GM12865 (cell line): ENCODE measurements at regions not wholly inside any gene's neighbourhood (a gene's known extent, or its start where the extent isn't known, plus 50 kb on each side); places are given as distances from the start of the nearest gene placed in this dataset.

Experiments used
- DNase-seq: peaks from one replicate; pipeline ENCODE4 v3.0.0; 2010; ENCODE audit warnings: low read depth
- H3K4me3 ChIP-seq: 2 replicates; pipeline ENCODE4 v1.5.1; 2011; ENCODE audit warnings: mild to moderate bottlenecking, low read depth, low read length, control low read depth
- TF ChIP-seq, protein P1 (sequence below): IDR thresholded peaks from 2 replicates; pipeline ENCODE4 v1.5.1; 2011; ENCODE audit warnings: low read length, control low read depth, low read depth, inconsistent platforms; ENCODE audit not compliant: insufficient read depth; ENCODE audit errors: missing control alignments

DNA sequence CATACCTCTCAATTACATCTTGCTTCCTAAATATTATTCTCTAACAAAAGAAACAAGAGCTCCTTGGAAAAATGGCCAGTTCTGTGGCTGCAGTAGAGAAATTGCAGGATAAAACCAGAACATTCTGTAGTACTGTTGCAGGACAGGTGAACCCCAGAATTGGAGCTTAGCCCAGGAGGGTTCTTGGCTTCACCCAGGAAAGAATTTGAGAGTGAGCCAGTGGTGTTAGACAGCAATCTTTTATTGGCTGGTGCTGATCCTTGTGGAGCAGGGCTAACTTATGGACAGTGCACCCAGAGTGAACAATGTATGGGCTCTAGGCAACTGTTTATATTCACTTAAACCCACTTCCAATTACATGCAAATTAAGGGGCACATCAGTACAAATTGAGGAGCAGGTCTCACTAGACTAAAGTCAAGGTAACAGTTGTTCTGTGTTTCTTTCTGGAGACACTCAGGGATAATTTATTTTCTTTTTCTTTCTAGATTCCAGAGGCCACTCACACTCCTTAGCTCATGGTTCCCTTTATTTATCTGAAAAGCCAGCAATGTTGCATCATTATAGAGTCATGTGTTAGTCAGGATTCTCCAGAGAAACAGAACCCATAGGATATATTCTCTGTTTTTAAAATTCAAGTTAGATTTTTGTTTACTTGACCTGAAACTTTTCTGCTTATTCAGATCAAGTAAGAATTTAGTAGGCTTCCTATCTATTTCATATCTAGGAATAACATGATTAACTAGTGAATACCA lies 348.1 kb downstream of the CCDC85A start:
- DNase-seq = no peak
- TF ChIP-seq, protein P1, sequence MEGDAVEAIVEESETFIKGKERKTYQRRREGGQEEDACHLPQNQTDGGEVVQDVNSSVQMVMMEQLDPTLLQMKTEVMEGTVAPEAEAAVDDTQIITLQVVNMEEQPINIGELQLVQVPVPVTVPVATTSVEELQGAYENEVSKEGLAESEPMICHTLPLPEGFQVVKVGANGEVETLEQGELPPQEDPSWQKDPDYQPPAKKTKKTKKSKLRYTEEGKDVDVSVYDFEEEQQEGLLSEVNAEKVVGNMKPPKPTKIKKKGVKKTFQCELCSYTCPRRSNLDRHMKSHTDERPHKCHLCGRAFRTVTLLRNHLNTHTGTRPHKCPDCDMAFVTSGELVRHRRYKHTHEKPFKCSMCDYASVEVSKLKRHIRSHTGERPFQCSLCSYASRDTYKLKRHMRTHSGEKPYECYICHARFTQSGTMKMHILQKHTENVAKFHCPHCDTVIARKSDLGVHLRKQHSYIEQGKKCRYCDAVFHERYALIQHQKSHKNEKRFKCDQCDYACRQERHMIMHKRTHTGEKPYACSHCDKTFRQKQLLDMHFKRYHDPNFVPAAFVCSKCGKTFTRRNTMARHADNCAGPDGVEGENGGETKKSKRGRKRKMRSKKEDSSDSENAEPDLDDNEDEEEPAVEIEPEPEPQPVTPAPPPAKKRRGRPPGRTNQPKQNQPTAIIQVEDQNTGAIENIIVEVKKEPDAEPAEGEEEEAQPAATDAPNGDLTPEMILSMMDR = no peak
- no peak overlapping the region for H3K4me3 ChIP-seq

DNA sequence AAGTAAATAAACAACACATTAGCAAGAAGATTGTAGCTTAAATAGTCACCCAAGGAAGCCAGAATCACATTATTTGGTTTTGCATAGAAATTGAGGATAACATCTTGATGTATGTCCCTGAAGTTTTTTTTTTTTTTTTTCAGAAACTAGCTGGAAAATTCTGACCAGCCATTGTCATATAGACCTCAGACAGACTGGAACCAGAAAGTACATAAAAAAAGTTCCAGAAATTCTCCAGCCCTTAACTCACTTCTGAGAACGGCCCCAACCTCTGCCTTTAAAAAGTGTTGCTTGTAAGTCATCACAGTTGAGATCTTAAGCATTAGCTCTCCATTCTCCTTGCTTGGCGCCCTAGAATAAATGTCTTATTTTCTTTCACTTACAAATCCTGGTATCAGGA lies 350.5 kb downstream of the CCDC85A start:
- H3K4me3 ChIP-seq = no peak overlapping the region
- no peak for DNase-seq
- TF ChIP-seq, protein P1 = no peak

DNA sequence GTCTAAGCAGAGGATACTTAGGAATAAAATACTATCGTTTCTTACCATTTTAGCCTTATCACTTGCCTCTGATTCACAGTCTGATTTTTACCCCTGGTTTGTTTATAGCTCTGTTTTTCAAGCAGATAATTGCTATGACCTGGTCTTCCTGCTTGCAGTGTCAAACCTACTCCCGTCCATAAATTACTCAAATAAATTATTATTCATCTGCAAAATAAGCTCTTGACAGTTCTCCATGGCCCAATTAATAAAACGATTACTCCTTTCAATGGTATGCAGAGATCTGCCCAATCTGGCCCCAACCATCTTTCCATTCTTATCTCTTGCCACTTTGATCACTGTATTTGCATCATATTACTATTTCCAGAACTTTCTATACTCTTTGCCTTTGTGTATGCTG lies 354.0 kb downstream of the CCDC85A start:
- TF ChIP-seq, protein P1 = no peak
- no peak for DNase-seq
- no peak overlapping the region for H3K4me3 ChIP-seq

DNA sequence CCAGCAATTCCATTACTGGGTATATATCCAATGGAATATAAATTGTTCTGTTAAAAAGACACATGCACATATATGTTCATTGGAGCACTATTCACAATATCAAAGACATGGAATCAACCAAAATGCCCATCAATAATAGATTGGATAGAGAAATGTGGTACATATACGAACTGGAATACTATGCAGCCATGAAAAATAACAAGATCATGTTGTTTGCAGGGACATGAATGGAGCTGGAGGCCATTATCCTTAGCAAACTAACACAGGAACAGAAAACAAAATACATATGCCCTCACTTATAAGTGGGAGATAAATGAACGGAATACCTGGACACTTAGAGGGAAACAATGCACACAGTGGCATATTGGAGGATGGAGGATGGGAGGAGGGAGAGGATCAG lies 355.8 kb downstream of the CCDC85A start:
- no peak for DNase-seq
- TF ChIP-seq, protein P1 = no peak
- H3K4me3 ChIP-seq = no peak overlapping the region

DNA sequence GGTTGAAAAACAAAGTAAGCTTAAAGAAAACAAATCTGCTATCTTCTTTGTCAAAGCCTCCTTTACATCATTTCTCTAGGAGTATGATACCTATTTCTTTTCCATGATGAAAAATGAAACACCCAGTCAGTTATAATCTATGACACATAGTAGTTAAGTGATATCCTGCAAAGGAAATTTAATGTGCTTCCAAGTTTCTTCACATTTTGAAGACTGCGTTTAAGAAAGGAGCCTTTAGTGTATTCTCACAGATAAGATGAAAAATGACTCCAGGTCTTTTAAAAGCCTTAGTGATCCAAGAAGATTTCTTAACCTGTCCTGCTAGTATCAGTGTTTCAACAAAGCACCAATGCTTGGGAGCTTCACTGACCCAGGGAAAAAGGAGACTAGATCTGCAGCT lies 356.7 kb downstream of the CCDC85A start:
- TF ChIP-seq, protein P1 = no peak

DNA sequence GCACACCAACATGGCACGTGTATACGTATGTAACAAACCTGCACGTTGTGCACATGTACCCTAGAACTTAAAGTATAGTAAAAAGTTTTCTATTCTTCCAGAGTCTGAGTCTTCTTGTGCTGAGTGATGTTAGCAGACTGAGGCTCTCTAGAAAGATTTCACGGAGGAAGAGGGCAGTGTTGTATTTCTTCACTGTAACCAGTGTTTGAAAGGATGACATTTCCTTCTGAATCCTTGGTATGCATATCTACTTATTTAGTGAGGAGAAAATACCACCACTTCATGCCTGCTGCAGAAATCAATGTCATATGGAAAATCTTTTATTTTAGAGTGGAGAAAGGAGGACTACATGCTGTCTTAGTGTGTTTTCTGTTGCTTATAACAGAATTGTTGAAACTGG lies 357.1 kb downstream of the CCDC85A start:
- DNase-seq = no peak
- TF ChIP-seq, protein P1 = no peak
- H3K4me3 ChIP-seq = no peak overlapping the region

More for the DNA sequence above, 356.7 kb downstream of the CCDC85A start:
- no peak overlapping the region for H3K4me3 ChIP-seq
- no peak for DNase-seq

DNA sequence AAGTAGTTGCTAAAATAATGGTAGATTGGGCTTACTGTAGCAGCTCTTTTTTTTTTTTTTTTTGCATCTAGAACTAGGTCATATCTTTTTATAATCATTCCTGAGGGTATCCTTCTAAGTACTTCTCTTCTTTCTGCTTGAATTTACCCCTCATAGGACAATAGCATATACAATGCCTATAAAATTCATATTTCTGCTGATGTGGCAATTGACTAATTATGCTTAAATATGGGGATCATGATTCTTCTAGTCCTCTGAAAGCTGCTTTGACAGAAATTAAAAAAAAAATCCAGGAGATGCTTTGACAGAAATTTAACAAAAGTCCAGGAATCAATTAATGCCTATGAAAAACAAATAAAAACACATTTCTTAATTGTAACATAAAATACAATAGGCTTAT lies 358.4 kb downstream of the CCDC85A start:
- H3K4me3 ChIP-seq = no peak overlapping the region
- DNase-seq = no peak
- TF ChIP-seq, protein P1 = no peak
